ENCODE measurements at regions not wholly inside any gene's neighbourhood (a gene's known extent, or its start where the extent isn't known, plus 50 kb on each side); places are given as distances from the start of the nearest gene placed in this dataset.

DNA sequence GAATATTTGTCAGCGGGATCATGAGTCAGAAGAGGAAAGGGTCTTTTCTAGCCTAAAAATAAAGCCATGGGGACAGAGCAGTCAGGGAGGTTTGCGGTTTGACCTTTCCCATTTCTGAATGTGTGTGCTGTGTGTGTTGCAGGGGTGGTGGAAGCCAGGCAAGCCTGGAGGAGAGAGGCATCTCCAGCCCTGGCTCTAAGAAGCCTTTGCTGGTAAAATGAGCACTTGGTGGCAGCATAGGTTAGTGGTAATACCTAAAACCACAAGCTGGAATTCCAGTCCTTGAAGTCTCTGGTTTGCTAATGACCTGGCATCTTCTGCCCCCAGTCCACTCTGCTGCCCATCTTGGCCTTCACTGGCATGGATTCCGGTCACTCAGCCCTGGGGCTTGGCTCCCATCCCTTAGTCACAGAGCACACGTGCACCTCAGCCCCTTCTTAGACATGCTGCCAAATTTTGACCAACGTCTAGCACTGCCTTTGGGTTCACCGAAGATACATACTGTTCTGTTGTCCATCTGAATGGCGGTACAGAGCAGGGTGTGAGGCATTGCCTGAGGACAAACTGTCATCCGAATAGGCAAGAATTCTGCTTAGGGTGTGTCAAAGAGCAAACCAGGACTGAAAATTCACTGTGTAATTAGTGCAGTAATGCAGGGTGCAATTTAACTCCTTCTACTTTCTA is 52.7 kb downstream of the KCNA5 start:
- Histone ChIP-seq H3K9me3 (no peaks in the 10 kb centered on the region), H3K4me1 (replicated peaks) (no peaks in the 10 kb centered on the region), H3K27me3 (replicated peaks; ENCODE audit: insufficient read depth) (no peaks in the 10 kb centered on the region), H3K36me3 (no peaks in the 10 kb centered on the region), H3K4me3 (no peak overlapping the region), H3K27ac (no peak overlapping the region)
- intact Hi-C loops (cut with DNase I), result no loop called here
- WGBS, result 64% methylated on average over 8 of the region's 8 CpGs
- TF ChIP-seq POLR2A (IDR thresholded peaks at IDR 0.05), result no peak
- TF ChIP-seq, protein P1, sequence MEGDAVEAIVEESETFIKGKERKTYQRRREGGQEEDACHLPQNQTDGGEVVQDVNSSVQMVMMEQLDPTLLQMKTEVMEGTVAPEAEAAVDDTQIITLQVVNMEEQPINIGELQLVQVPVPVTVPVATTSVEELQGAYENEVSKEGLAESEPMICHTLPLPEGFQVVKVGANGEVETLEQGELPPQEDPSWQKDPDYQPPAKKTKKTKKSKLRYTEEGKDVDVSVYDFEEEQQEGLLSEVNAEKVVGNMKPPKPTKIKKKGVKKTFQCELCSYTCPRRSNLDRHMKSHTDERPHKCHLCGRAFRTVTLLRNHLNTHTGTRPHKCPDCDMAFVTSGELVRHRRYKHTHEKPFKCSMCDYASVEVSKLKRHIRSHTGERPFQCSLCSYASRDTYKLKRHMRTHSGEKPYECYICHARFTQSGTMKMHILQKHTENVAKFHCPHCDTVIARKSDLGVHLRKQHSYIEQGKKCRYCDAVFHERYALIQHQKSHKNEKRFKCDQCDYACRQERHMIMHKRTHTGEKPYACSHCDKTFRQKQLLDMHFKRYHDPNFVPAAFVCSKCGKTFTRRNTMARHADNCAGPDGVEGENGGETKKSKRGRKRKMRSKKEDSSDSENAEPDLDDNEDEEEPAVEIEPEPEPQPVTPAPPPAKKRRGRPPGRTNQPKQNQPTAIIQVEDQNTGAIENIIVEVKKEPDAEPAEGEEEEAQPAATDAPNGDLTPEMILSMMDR (IDR thresholded peaks at IDR 0.05), result peak in 1 of 4 experiments; percentile 6
- no peak for DNase-seq (ENCODE audit: low spot score)

DNA sequence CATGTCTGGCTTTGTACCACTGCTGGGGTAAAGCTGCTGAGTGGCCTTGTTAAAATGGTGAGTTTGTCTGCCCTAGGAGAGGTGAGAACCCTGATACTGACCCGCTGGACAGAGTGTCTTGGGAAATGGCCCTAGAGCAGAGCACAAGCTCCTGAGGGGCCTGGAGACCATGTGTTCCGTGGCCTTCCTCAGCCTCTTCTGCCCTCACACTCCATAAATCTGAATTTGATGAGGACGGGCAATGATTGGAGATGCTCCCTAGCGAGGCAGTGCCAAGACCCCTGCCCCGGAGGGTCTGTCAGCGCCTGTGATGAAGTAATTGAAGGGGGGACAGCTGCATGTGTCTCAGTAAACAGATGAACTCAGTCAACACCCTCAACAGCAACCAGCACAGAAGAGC is 54.1 kb downstream of the KCNA5 start:
- Histone ChIP-seq H3K27ac (no peak overlapping the region), H3K36me3 (no peaks in the 10 kb centered on the region), H3K27me3 (replicated peaks; ENCODE audit: insufficient read depth) (no peaks in the 10 kb centered on the region), H3K4me3 (no peak overlapping the region), H3K4me1 (replicated peaks) (no peaks in the 10 kb centered on the region), H3K9me3 (no peaks in the 10 kb centered on the region)
- DNase-seq (ENCODE audit: low spot score), result no peak
- intact Hi-C loops (cut with DNase I), result no loop called here
- 82% methylated on average over 6 of the region's 6 CpGs for WGBS
- TF ChIP-seq, protein P1 (IDR thresholded peaks at IDR 0.05), result no peak
- no peak for TF ChIP-seq POLR2AphosphoS5 (IDR thresholded peaks at IDR 0.05)
- no peak for TF ChIP-seq POLR2A (IDR thresholded peaks at IDR 0.05)

DNA sequence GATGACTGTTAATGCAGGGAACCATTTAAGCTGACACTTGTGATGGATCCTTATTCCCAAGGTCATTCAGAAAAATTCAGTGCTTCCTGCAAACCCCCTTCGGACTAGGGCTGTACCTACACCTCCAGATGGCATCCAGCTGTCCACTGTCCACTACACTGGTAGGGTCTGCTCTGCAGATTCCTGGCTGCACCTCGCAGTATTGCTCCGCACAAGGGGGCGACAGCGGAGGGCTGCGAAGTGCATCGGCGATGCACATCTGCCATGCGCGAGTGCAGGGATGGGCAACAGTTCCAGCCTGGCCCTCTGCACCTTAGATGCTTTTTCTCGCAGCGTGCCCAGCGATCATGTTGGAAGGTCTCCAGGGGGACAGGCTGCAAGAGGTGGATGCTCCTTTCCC is 55.5 kb downstream of the KCNA5 start:
- 93% methylated on average over 13 of the region's 13 CpGs for WGBS
- no peak for TF ChIP-seq POLR2A (IDR thresholded peaks at IDR 0.05)
- TF ChIP-seq, protein P1 (IDR thresholded peaks at IDR 0.05), result no peak
- TF ChIP-seq POLR2AphosphoS5 (IDR thresholded peaks at IDR 0.05), result no peak
- intact Hi-C loops (cut with DNase I), result no loop called here

DNA sequence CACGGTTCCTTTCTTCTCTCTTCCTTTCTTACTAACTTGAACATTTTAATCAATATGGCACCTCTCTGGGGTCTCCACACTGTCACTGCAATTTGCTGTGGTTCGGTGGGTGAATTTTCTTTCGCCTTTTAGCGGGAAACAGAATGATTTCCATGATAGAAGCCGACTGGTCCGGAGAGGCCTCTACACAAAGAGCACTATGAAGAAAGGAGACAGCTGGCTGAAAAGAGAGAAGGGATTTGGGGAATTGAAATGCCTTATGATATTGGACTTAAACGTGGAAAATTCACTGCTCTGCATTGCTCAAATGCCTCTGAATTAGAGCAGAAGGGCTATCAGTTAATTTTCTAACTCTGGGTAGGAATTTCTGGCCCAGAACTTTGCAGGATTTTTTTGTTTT is 55.9 kb downstream of the KCNA5 start:
- 82% methylated on average over 7 of the region's 7 CpGs for WGBS
- Histone ChIP-seq H3K27ac (no peak overlapping the region), H3K4me1 (replicated peaks) (no peaks in the 10 kb centered on the region), H3K4me3 (no peak overlapping the region), H3K27me3 (replicated peaks; ENCODE audit: insufficient read depth) (no peaks in the 10 kb centered on the region), H3K9me3 (no peaks in the 10 kb centered on the region), H3K36me3 (no peaks in the 10 kb centered on the region)
- DNase-seq (ENCODE audit: low spot score), result no peak
- TF ChIP-seq, protein P1 (IDR thresholded peaks at IDR 0.05), result no peak
- TF ChIP-seq POLR2A (IDR thresholded peaks at IDR 0.05), result no peak
- no peak for TF ChIP-seq POLR2AphosphoS5 (IDR thresholded peaks at IDR 0.05)
- intact Hi-C loops (cut with DNase I), result no loop called here

More for the DNA sequence above, 55.5 kb downstream of the KCNA5 start:
- Histone ChIP-seq H3K27me3 (replicated peaks; ENCODE audit: insufficient read depth) (no peaks in the 10 kb centered on the region), H3K9me3 (no peaks in the 10 kb centered on the region), H3K4me1 (replicated peaks) (no peaks in the 10 kb centered on the region), H3K27ac (no peak overlapping the region), H3K4me3 (no peak overlapping the region), H3K36me3 (no peaks in the 10 kb centered on the region)
- DNase-seq (ENCODE audit: low spot score), result no peak

DNA sequence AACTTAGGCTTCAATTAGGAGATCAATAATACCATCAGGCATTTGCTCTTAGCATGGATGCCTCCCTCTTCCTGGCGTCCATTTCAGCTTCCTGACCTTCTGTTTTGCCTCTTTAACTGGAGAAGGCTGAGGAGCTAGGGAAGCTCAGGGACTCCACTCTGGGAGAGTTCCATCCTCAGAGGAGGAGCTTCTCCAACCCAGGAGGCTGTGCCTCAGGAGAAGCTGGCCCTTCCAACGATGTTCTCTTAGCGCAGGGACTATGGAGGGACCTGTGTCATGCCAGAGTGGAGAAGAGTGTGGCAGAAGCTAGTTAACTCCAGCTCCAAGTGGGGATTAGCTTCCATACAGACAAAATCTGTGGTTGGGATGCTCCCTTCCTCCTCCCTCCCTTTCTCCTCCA is 58.0 kb downstream of the KCNA5 start:
- Histone ChIP-seq H3K4me3 (no peak overlapping the region), H3K27me3 (replicated peaks; ENCODE audit: insufficient read depth) (no peaks in the 10 kb centered on the region), H3K27ac (no peak overlapping the region), H3K9me3 (no peaks in the 10 kb centered on the region), H3K4me1 (replicated peaks) (no peaks in the 10 kb centered on the region), H3K36me3 (no peaks in the 10 kb centered on the region)
- intact Hi-C loops (cut with DNase I), result no loop called here
- 81% methylated on average over 3 of the region's 3 CpGs for WGBS
- TF ChIP-seq, protein P1 (IDR thresholded peaks at IDR 0.05), result no peak
- TF ChIP-seq POLR2AphosphoS5 (IDR thresholded peaks at IDR 0.05) (no peak), POLR2A (IDR thresholded peaks at IDR 0.05) (no peak)
- no peak for DNase-seq (ENCODE audit: low spot score)
